ENCODE measurements at regions not wholly inside any gene's neighbourhood (a gene's known extent, or its start where the extent isn't known, plus 50 kb on each side); places are given as distances from the start of the nearest gene placed in this dataset.

DNA sequence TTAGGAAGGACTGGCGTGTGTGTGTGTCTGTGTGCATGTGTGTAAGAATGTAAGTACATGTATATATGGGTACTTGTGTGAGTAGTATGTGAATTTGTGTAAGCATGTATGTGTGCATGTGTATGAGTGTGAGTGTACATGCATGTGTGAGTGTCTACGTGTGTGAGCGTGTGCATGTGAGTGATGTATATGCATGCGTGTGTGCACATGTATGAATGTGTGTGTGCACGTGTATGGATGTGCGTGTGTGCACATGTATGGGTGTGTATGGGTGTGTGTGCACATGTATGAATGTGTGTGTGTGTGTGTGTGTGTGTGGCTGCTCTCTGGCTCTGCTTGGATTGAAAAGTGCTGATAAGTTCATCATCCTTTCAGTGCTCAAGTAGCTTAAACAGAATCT lies 154.5 kb downstream of the TENT4A start:
- TF ChIP-seq, protein P1, sequence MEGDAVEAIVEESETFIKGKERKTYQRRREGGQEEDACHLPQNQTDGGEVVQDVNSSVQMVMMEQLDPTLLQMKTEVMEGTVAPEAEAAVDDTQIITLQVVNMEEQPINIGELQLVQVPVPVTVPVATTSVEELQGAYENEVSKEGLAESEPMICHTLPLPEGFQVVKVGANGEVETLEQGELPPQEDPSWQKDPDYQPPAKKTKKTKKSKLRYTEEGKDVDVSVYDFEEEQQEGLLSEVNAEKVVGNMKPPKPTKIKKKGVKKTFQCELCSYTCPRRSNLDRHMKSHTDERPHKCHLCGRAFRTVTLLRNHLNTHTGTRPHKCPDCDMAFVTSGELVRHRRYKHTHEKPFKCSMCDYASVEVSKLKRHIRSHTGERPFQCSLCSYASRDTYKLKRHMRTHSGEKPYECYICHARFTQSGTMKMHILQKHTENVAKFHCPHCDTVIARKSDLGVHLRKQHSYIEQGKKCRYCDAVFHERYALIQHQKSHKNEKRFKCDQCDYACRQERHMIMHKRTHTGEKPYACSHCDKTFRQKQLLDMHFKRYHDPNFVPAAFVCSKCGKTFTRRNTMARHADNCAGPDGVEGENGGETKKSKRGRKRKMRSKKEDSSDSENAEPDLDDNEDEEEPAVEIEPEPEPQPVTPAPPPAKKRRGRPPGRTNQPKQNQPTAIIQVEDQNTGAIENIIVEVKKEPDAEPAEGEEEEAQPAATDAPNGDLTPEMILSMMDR (IDR thresholded peaks at IDR 0.05; ENCODE audit: poor library complexity), result no peak
- TF ChIP-seq EZH2 (IDR thresholded peaks at IDR 0.05; ENCODE audit: borderline replicate concordance) (no peak), EZH2phosphoT487 (IDR thresholded peaks at IDR 0.05; ENCODE audit: low read depth, severe bottlenecking, unreplicated experiment) (no peak)
